Stomach (tissue), 8 donors: ENCODE measurements at regions not wholly inside any gene's neighbourhood (a gene's known extent, or its start where the extent isn't known, plus 50 kb on each side); places are given as distances from the start of the nearest gene placed in this dataset.

ENCODE experiments used
- DNase-seq, 2 donors: peaks; one replicate each; pipeline versions ENCODE4 v3.0.0 to v3.0.0-alpha.2; 2013 to 2019
- H3K27ac ChIP-seq, 5 donors: fragments of 200-600 bp in 4 of 5; sonication (generic) in 4 of 5; one replicate each; pipeline ENCODE4 v1.5.1; 2013 to 2019; ENCODE audit warnings: mild to moderate bottlenecking in 1 of 5, moderate library complexity in 1 of 5
- H3K27me3 ChIP-seq, 3 donors: fragments of 200-600 bp; sonication (generic); one replicate each; pipeline ENCODE4 v1.5.1; 2017 to 2019; ENCODE audit warnings: mixed run types in 1 of 3
- H3K36me3 ChIP-seq, 4 donors: fragments of 200-600 bp; sonication (generic); 1 replicate in 3 of 4; 2 replicates in 1 of 4; pipeline ENCODE4 v1.5.1; 2016 to 2019
- H3K4me1 ChIP-seq, 4 donors: fragments of 200-600 bp; sonication (generic); one replicate each; pipeline ENCODE4 v1.5.1; 2016 to 2019
- H3K4me3 ChIP-seq, 4 donors: fragments of 200-600 bp; sonication (generic) in 3 of 4; one replicate each; pipeline ENCODE4 v1.5.1; 2016 to 2019; ENCODE audit warnings: mild to moderate bottlenecking in 1 of 4
- H3K9me3 ChIP-seq, 4 donors: fragments of 200-600 bp; sonication (generic); one replicate each; pipeline ENCODE4 v1.5.1; 2016 to 2019
- CTCF ChIP-seq, 7 experiments: fragments of 450-650 bp in 4 of 7; fragments of 200-600 bp in 3 of 7; sonication (generic) in 3 of 7; IDR thresholded peaks; one replicate each; pipeline ENCODE4 v1.5.1; 2016 to 2019; ENCODE audit warnings: antibody characterized with exemption in 7 of 7, control low read depth in 2 of 7, mild to moderate bottlenecking in 1 of 7
- EP300 ChIP-seq: sonication (generic); formaldehyde crosslinking; IDR thresholded peaks from one replicate; pipeline ENCODE4 v1.6.1; 2017; ENCODE audit warnings: antibody characterized with exemption
- POLR2A ChIP-seq, 4 donors: fragments of 450-650 bp; IDR thresholded peaks; one replicate each; pipeline ENCODE4 v1.6.1; 2016; ENCODE audit warnings: antibody characterized with exemption in 4 of 4, control low read depth in 2 of 4, mild to moderate bottlenecking in 1 of 4, moderate library complexity in 1 of 4
- POLR2AphosphoS5 ChIP-seq, 3 donors: sonication (generic); formaldehyde crosslinking; IDR thresholded peaks; one replicate each; pipeline ENCODE4 v1.6.1; 2016; ENCODE audit warnings: antibody characterized with exemption in 3 of 3
- WGBS, 5 donors: extraction: QIAGEN DNeasy Blood & Tissue Kit in 3 of 5; methylation state at CpG; one replicate each; pipeline versions ENCODE4 v1.1.5 to v1.1.7; 2013 to 2018; 5-methylcytosine and 5-hydroxymethylcytosine counted together
- intact Hi-C: fragments of 100-400 bp; cut with DNase I; formaldehyde crosslinking; loops from one replicate; pipeline ENCODE4 v1.15.1; 2023; ENCODE audit warnings: low total_unique reads
- donor health status: healthy with polysubstance abuse.
- donor health status: Bipolar disorder and iron deficiency.
- donor health status: healthy.

- Histone ChIP-seq H3K36me3 (no peaks in the 10 kb centered on the region), H3K9me3 (no peaks in the 10 kb centered on the region), H3K4me1 (no peaks in the 10 kb centered on the region), H3K4me3 (no peak overlapping the region), H3K27me3 (no peaks in the 10 kb centered on the region), H3K27ac (no peak overlapping the region)
- intact Hi-C loops = no loop called here
- no peak for TF ChIP-seq POLR2AphosphoS5 (IDR thresholded peaks at IDR 0.05)
- TF ChIP-seq POLR2A (IDR thresholded peaks at IDR 0.05) = no peak
- TF ChIP-seq CTCF (IDR thresholded peaks at IDR 0.05) = no peak
- TF ChIP-seq EP300 = no peak
- DNase-seq = no peak
- 67 to 87% (median 76%) methylated on average over 3 of the region's 3 CpGs for WGBS, 5 donors
Measured at GRCh38 chr2:151176661-151177060, 85.0 kb downstream of the RBM43 start.

DNA sequence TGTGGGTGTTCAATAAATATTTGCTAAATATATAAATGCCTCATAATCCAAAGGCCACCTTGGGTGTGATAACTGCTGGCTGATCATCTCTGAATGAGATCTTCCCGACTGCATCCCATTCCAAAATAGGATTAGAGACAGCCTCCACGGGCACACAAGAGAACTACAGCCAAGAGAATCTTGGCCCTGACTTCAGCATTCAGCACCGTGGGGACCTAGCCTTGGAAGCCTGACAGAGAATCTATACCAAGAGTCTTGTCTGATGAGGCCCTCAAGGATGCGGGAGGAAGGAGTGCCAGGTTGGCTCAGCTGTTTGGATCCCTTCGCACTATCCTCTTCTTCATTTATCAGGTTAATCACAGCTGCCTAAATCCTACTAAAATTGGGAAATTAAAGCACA is 85.8 kb downstream of the RBM43 start:
- Histone ChIP-seq H3K4me1 (no peaks in the 10 kb centered on the region), H3K4me3 (no peak overlapping the region), H3K9me3 (no peaks in the 10 kb centered on the region), H3K36me3 (no peaks in the 10 kb centered on the region), H3K27me3 (no peaks in the 10 kb centered on the region), H3K27ac (no peak overlapping the region)
- intact Hi-C loops = no loop called here
- no peak for DNase-seq
- TF ChIP-seq POLR2AphosphoS5 (IDR thresholded peaks at IDR 0.05) (no peak), CTCF (IDR thresholded peaks at IDR 0.05) (no peak), EP300 (no peak), POLR2A (IDR thresholded peaks at IDR 0.05) (no peak)
- 60 to 74% (median 69%) methylated on average over 5 of the region's 5 CpGs for WGBS, 5 donors

DNA sequence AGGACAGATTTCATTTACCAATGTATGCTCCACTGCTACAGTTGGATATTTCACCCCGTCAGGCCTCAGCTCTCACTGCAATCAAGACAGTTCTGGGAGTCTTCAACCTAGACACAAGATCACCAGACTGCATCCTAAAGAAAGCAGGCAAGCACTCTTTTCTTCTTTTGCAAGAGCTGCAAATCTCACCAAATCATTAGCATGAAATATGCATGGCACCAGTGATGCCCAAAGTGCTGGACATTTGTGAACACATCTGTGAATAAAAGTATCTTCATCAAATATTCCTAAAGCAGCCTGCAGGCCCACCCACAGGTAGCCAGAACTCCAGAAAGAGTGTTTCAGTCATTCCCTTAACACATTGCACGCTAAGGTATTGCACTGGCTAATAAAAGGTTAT is 87.5 kb downstream of the RBM43 start:
- H3K36me3 ChIP-seq = no peaks in the 10 kb centered on the region
- H3K4me1 ChIP-seq = no peaks in the 10 kb centered on the region
- DNase-seq = no peak
- no peak overlapping the region for H3K27ac ChIP-seq
- H3K9me3 ChIP-seq = no peaks in the 10 kb centered on the region
- intact Hi-C loops = no loop called here
- no peaks in the 10 kb centered on the region for H3K27me3 ChIP-seq
- 91 to 97% (median 93%) methylated on average over 2 of the region's 2 CpGs for WGBS, 5 donors
- TF ChIP-seq POLR2AphosphoS5 (IDR thresholded peaks at IDR 0.05) (no peak), EP300 (no peak), POLR2A (IDR thresholded peaks at IDR 0.05) (no peak), CTCF (IDR thresholded peaks at IDR 0.05) (no peak)
- no peak overlapping the region for H3K4me3 ChIP-seq

- no peak overlapping the region for H3K27ac ChIP-seq
- DNase-seq = no peak
- no peaks in the 10 kb centered on the region for H3K36me3 ChIP-seq
- intact Hi-C loops = no loop called here
- no peak overlapping the region for H3K4me3 ChIP-seq
- no peaks in the 10 kb centered on the region for H3K9me3 ChIP-seq
- no peaks in the 10 kb centered on the region for H3K4me1 ChIP-seq
- no peak for TF ChIP-seq EP300
- no peak for TF ChIP-seq POLR2AphosphoS5 (IDR thresholded peaks at IDR 0.05)
- TF ChIP-seq POLR2A (IDR thresholded peaks at IDR 0.05) = no peak
- TF ChIP-seq CTCF (IDR thresholded peaks at IDR 0.05) = no peak
- WGBS, 5 donors = 86 to 97% (median 90%) methylated on average over 2 of the region's 2 CpGs
- H3K27me3 ChIP-seq = no peaks in the 10 kb centered on the region
Measured at GRCh38 chr2:151171186-151171585, 90.5 kb downstream of the RBM43 start.
